Neural cell (in vitro differentiated cells): ENCODE measurements at regions not wholly inside any gene's neighbourhood (a gene's known extent, or its start where the extent isn't known, plus 50 kb on each side); places are given as distances from the start of the nearest gene placed in this dataset.
"Not testable (repeated sequence)": the region's sequence is repeated elsewhere in the genome, so short reads cannot be mapped to it uniquely, and the experiment has no call there.

Experiments
- EZH2 ChIP-seq: fragments of 200-600, 300-800 bp; shearing (Covaris generic), sonication (generic); IDR thresholded peaks from 2 replicates; pipeline ENCODE4 v1.6.1; 2014; ENCODE audit warnings: antibody characterized with exemption, low read length, borderline replicate concordance, mild to moderate bottlenecking; ENCODE audit not compliant: insufficient read depth, poor library complexity, severe bottlenecking
- TF ChIP-seq, protein P1 (sequence below): fragments of 450-650 bp; IDR thresholded peaks from 2 replicates; pipeline ENCODE4 v1.5.1; 2014; ENCODE audit warnings: antibody characterized with exemption, mild to moderate bottlenecking, moderate library complexity; ENCODE audit not compliant: poor library complexity, severe bottlenecking

DNA sequence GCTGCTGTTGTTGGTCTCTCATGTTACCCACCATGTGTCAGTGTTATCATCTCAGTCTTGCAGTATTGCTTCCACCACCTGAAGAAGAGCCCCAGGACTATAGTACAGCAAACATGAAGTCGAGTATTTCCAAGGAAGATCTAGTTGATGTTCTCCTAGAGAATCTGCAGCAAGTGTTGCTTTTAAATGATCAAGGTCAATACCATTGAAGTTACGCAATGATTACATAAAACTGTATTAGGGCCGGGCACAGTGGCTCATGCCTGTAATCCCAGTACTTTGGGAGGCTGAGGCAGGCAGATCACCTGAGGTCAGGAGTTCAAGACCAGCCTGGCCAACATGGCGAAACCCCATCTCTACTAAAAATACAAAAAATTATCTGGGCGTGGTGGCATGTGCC lies 173.9 kb downstream of the TJP1 start:
- TF ChIP-seq, protein P1, sequence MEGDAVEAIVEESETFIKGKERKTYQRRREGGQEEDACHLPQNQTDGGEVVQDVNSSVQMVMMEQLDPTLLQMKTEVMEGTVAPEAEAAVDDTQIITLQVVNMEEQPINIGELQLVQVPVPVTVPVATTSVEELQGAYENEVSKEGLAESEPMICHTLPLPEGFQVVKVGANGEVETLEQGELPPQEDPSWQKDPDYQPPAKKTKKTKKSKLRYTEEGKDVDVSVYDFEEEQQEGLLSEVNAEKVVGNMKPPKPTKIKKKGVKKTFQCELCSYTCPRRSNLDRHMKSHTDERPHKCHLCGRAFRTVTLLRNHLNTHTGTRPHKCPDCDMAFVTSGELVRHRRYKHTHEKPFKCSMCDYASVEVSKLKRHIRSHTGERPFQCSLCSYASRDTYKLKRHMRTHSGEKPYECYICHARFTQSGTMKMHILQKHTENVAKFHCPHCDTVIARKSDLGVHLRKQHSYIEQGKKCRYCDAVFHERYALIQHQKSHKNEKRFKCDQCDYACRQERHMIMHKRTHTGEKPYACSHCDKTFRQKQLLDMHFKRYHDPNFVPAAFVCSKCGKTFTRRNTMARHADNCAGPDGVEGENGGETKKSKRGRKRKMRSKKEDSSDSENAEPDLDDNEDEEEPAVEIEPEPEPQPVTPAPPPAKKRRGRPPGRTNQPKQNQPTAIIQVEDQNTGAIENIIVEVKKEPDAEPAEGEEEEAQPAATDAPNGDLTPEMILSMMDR, result not testable (repeated sequence)
- TF ChIP-seq EZH2, result not testable (repeated sequence)
